GM23248 (cell line): ENCODE measurements at regions not wholly inside any gene's neighbourhood (a gene's known extent, or its start where the extent isn't known, plus 50 kb on each side); places are given as distances from the start of the nearest gene placed in this dataset.

Experiments used
- EZH2 ChIP-seq: fragments of 200-600 bp; sonication (generic); IDR thresholded peaks from 2 replicates; pipeline ENCODE4 v1.6.1; 2018; ENCODE audit warnings: antibody characterized with exemption, mild to moderate bottlenecking; ENCODE audit not compliant: insufficient read depth, poor library complexity, severe bottlenecking
- EZH2phosphoT487 ChIP-seq: fragments of 200-600 bp; sonication (generic); IDR thresholded peaks from 2 replicates; pipeline ENCODE4 v1.6.1; 2018; ENCODE audit warnings: antibody characterized with exemption, moderate library complexity, mild to moderate bottlenecking, low read depth; ENCODE audit not compliant: insufficient read depth

DNA sequence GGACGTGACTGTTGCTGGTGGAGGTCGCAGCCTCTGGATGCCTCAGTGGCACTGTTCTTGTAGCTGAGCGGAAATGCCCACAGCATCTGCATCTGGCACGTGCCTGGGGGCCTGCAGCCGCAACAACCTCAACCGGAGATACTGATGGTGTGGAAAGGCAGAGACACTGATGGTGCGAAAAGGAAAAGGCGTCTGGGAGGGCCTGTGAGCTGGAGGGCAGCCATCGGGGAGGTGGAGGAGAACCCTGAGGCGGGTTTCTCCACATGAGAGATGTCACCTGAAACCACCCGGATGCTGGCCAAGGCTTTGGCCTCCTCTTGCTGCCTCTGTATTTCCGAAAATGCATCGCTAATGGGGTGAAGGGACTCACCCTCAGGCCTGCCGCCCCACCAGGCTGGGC, 284.8 kb upstream of the WSB1 start:
- no peak for TF ChIP-seq EZH2
- no peak for TF ChIP-seq EZH2phosphoT487
